ENCODE measurements at regions not wholly inside any gene's neighbourhood (a gene's known extent, or its start where the extent isn't known, plus 50 kb on each side); places are given as distances from the start of the nearest gene placed in this dataset.
A peak's percentile ranks its signal among the peaks of the same experiment; 100 is the strongest.

DNA sequence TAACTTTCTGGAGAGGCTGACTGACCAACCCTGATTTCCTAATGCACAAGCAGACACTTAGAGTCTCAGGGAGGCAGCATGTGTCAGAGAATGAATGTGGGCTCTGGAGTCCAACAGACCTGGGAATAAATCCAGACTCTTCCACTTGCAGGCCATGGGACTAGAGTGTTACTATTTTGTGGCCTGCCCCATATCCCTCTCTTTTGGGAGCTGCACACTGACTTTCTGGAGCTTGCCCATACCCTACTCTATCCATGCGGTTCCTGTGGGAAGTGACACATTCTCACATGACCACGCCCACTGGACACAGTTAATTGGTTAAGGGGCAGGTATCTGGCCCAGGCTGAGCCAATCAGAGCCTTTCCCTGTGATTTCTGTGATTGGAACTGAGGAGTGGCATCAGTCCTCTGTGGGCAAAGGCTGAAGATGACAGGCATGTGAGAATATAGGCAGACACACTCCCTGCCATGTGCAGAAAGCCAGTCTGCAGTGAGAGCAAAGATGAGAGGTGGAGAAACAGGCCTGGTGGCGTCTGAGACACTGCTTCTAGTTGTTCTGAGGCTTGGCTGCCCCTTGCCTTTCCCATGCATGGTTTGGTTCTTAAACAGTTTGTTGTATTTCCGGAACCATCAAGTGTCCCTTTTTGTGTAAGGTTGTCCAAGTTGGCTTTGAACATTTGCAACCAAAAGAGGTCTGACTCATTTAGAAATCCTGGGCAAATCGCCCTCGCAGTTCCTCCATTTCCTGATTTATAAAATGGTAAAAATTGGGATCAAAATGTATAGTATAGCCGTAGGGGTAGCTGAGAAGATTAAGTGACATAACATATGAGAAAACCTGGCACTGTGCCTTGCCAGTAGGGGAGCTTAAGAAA lies 125.6 kb downstream of the CDC5L start:
- Histone ChIP-seq H3K36me3 (ENCODE audit: insufficient read depth, low read length) (no peaks in the 10 kb centered on the region), H3K9me3 (ENCODE audit: control insufficient read depth in 1 of 2, low read length in 2 of 2) (no peaks in the 10 kb centered on the region), H3K27me3 (ENCODE audit: insufficient read depth, low read length) (no peaks in the 10 kb centered on the region), H3K4me3 (ENCODE audit: low read length in 2 of 2) (no peak overlapping the region), H3K27ac (ENCODE audit: low read depth, low read length) (no peak overlapping the region), H3K4me1 (ENCODE audit: insufficient read depth, low read length) (no peaks in the 10 kb centered on the region)
- H3K27me3 Mint-ChIP-seq, result peaks cover 2 to 5% of the 10 kb centered on the region in 2 donors
- H3K9me3 Mint-ChIP-seq, result peaks cover 0 to 7% (median under 1%) of the 10 kb centered on the region in 8 donors
- no peaks in the 10 kb centered on the region for H3K36me3 Mint-ChIP-seq
- DNase-seq, result no peak
- H3K27ac Mint-ChIP-seq, result no peak overlapping the region
- H3K4me3 Mint-ChIP-seq, result no peak overlapping the region
- intact Hi-C loops (cut with micrococcal nuclease), result no loop called here
- ChIA-PET CTCF (ENCODE audit: partially characterized antibody) (no interaction called here), POLR2A (ENCODE audit: partially characterized antibody) (no interaction called here)
- no peaks in the 10 kb centered on the region for H3K4me1 Mint-ChIP-seq

DNA sequence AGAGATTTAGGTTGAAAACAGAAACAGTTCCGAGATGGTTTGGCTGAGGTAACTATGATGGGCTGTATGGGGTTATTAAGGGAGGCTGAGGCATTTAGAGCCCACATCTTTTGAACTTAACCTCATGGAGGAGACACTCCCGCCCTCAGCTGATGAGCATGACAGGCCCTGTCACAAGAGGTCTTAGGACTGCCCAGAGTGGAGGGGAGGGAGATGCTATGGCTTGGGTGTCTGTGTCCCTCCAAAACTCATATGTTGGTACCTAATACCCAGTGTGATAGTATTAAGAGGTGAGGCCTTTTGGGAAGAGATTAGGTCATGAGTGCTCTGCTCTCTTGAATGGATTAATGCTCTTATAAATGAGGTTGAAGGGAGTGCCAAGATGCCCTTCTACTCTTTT lies 126.6 kb downstream of the CDC5L start:
- POLR2A ChIA-PET (ENCODE audit: partially characterized antibody), result no interaction called here
- no peak for DNase-seq
- no peaks in the 10 kb centered on the region for H3K36me3 Mint-ChIP-seq
- H3K9me3 Mint-ChIP-seq, result peaks cover 4 to 16% (median 9%) of the 10 kb centered on the region in 8 donors
- no peak overlapping the region for H3K27ac Mint-ChIP-seq
- peaks cover 1 to 7% of the 10 kb centered on the region in 2 donors for H3K27me3 Mint-ChIP-seq
- H3K27me3 ChIP-seq (ENCODE audit: insufficient read depth, low read length), result no peaks in the 10 kb centered on the region
- H3K4me3 ChIP-seq (ENCODE audit: low read length in 2 of 2), result no peak overlapping the region
- H3K4me1 Mint-ChIP-seq, result no peaks in the 10 kb centered on the region
- no peaks in the 10 kb centered on the region for H3K9me3 ChIP-seq (ENCODE audit: control insufficient read depth in 1 of 2, low read length in 2 of 2)
- intact Hi-C loops (cut with micrococcal nuclease), result no loop called here
- H3K36me3 ChIP-seq (ENCODE audit: insufficient read depth, low read length), result no peaks in the 10 kb centered on the region
- H3K4me3 Mint-ChIP-seq, result no peak overlapping the region
- H3K4me1 ChIP-seq (ENCODE audit: insufficient read depth, low read length), result no peaks in the 10 kb centered on the region
- CTCF ChIA-PET (ENCODE audit: partially characterized antibody), result no interaction called here
- no peak overlapping the region for H3K27ac ChIP-seq (ENCODE audit: low read depth, low read length)

DNA sequence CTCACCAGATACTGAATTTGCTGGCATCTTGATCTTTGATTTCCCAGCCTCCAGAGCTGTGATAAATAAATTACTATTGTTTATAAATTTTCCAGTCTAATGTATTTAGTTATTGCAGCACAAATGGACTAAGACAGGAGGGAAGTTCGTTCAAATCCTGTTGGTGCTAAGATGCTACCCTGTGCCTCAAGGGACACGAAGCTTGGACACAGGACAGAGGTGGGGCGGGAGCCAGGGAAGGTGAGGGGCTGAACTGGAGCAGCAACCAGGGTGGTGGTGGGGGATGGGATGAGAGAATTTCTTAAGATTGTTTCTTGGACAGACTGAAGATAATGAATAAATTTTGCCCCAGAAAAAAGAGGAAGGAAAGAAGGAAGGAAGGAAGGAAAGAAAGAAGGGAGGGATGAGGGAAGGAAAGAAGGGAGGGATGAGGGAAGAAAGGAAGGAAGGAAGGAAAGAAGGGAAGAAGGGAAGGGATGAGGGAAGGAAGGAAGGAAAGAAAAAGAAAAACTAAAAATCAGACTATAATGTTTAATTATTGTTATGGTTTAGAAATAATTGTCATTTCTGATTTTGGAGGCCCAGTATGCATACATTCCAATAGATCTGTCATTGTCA lies 127.2 kb downstream of the CDC5L start:
- no peaks in the 10 kb centered on the region for H3K9me3 ChIP-seq (ENCODE audit: control insufficient read depth in 1 of 2, low read length in 2 of 2)
- CTCF ChIA-PET (ENCODE audit: partially characterized antibody), result no interaction called here
- no peak overlapping the region for H3K27ac Mint-ChIP-seq

GRCh38 chr6:44522871-44523270 lies 135.4 kb downstream of the CDC5L start:
- H3K27ac Mint-ChIP-seq, result no peak overlapping the region
- ChIA-PET CTCF (ENCODE audit: partially characterized antibody) (no interaction called here), POLR2A (ENCODE audit: partially characterized antibody) (no interaction called here)
- H3K4me1 Mint-ChIP-seq, result peaks cover under 1 to 16% (median 6%) of the 10 kb centered on the region in 4 donors
- peaks cover 7 to 46% (median 25%) of the 10 kb centered on the region in 8 donors for H3K9me3 Mint-ChIP-seq
- intact Hi-C loops (cut with micrococcal nuclease), result no loop called here
- peaks cover 6 to 10% of the 10 kb centered on the region in 2 donors for H3K36me3 Mint-ChIP-seq
- H3K36me3 ChIP-seq (ENCODE audit: insufficient read depth, low read length), result no peaks in the 10 kb centered on the region
- peaks cover 6 to 12% of the 10 kb centered on the region in 2 donors for H3K27me3 Mint-ChIP-seq
- DNase-seq, result no peak
- H3K4me3 Mint-ChIP-seq, result no peak overlapping the region
- no peak overlapping the region for H3K27ac ChIP-seq (ENCODE audit: low read depth, low read length)
- no peaks in the 10 kb centered on the region for H3K4me1 ChIP-seq (ENCODE audit: insufficient read depth, low read length)
- no peak overlapping the region for H3K4me3 ChIP-seq (ENCODE audit: low read length in 2 of 2)
- H3K9me3 ChIP-seq (ENCODE audit: control insufficient read depth in 1 of 2, low read length in 2 of 2), result no peaks in the 10 kb centered on the region
- H3K27me3 ChIP-seq (ENCODE audit: insufficient read depth, low read length), result peaks cover 3% of the 10 kb centered on the region

More for the DNA sequence above, 127.2 kb downstream of the CDC5L start:
- DNase-seq, result no peak
- H3K36me3 ChIP-seq (ENCODE audit: insufficient read depth, low read length), result no peaks in the 10 kb centered on the region
- Mint-ChIP-seq H3K36me3 (no peaks in the 10 kb centered on the region), H3K27me3 (peaks cover 0 to 6% of the 10 kb centered on the region in 2 donors), H3K9me3 (peaks cover 4 to 19% (median 12%) of the 10 kb centered on the region in 8 donors), H3K4me1 (no peaks in the 10 kb centered on the region), H3K4me3 (no peak overlapping the region)
- POLR2A ChIA-PET (ENCODE audit: partially characterized antibody), result no interaction called here
- H3K27ac ChIP-seq (ENCODE audit: low read depth, low read length), result no peak overlapping the region
- no peaks in the 10 kb centered on the region for H3K27me3 ChIP-seq (ENCODE audit: insufficient read depth, low read length)
- intact Hi-C loops (cut with micrococcal nuclease), result no loop called here
- H3K4me1 ChIP-seq (ENCODE audit: insufficient read depth, low read length), result no peaks in the 10 kb centered on the region
- H3K4me3 ChIP-seq (ENCODE audit: low read length in 2 of 2), result no peak overlapping the region

- Histone ChIP-seq H3K9me3 (ENCODE audit: control insufficient read depth in 1 of 2, low read length in 2 of 2) (no peaks in the 10 kb centered on the region), H3K27ac (ENCODE audit: low read depth, low read length) (no peak overlapping the region), H3K4me1 (ENCODE audit: insufficient read depth, low read length) (no peaks in the 10 kb centered on the region), H3K4me3 (ENCODE audit: low read length in 2 of 2) (no peak overlapping the region), H3K36me3 (ENCODE audit: insufficient read depth, low read length) (no peaks in the 10 kb centered on the region), H3K27me3 (ENCODE audit: insufficient read depth, low read length) (peaks cover 3% of the 10 kb centered on the region)
- DNase-seq, result no peak
- ChIA-PET POLR2A (ENCODE audit: partially characterized antibody) (no interaction called here), CTCF (ENCODE audit: partially characterized antibody) (no interaction called here)
- peak overlapping the region in 3 of 7 donors; percentile 53 to 66 (median 62) for H3K27ac Mint-ChIP-seq
- peaks cover 5 to 28% (median 15%) of the 10 kb centered on the region in 8 donors for H3K9me3 Mint-ChIP-seq
- peak overlapping the region in 5 of 8 donors; percentile 14 to 63 (median 55) for H3K4me3 Mint-ChIP-seq
- H3K27me3 Mint-ChIP-seq, result peaks cover 5 to 16% of the 10 kb centered on the region in 2 donors
- peaks cover 1 to 19% (median 6%) of the 10 kb centered on the region in 4 donors for H3K4me1 Mint-ChIP-seq
- H3K36me3 Mint-ChIP-seq, result peaks cover 6 to 10% of the 10 kb centered on the region in 2 donors
- intact Hi-C loops (cut with micrococcal nuclease), result no loop called here
These were observed 137.1 kb downstream of the CDC5L start for GRCh38 chr6:44524476-44525227.

DNA sequence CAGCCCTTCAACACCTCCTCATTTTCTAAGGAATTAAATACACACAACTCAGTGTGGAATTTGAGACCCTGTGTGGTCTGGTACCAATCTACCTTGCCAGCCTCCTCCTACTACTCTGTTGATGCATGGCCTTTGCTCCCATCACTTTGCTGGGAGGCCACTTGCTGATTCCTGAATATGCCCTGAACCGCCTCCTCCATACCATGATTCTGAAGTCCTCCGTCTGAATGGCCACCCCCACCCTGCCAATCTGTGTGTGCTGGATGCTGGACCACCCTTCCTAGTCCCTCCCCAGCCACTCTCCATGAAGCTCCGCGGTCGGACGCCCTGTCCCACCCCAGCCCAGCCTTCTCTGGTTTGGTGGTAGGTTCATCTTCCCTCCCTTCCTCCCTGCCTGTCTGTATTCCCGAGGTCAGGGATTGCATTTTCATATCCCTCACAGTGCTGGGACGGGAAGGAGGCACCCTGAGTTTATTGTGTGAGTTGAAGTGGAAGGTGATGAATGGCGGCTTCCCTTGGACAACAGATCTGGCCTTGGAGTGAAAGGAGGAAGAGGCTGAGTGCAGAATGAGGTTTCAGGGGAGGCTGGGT lies 138.3 kb downstream of the CDC5L start:
- DNase-seq, result no peak
- Histone ChIP-seq H3K9me3 (ENCODE audit: control insufficient read depth in 1 of 2, low read length in 2 of 2) (no peaks in the 10 kb centered on the region), H3K4me1 (ENCODE audit: insufficient read depth, low read length) (no peaks in the 10 kb centered on the region), H3K27ac (ENCODE audit: low read depth, low read length) (no peak overlapping the region), H3K4me3 (ENCODE audit: low read length in 2 of 2) (no peak overlapping the region), H3K36me3 (ENCODE audit: insufficient read depth, low read length) (no peaks in the 10 kb centered on the region), H3K27me3 (ENCODE audit: insufficient read depth, low read length) (peaks cover 3% of the 10 kb centered on the region)
- H3K27ac Mint-ChIP-seq, result no peak overlapping the region
- peaks cover 5 to 20% (median 13%) of the 10 kb centered on the region in 8 donors for H3K9me3 Mint-ChIP-seq
- peaks cover 6 to 10% of the 10 kb centered on the region in 2 donors for H3K36me3 Mint-ChIP-seq
- intact Hi-C loops (cut with micrococcal nuclease), result no loop called here
- POLR2A ChIA-PET (ENCODE audit: partially characterized antibody), result no interaction called here
- peak overlapping the region in 2 of 8 donors; percentile 5 to 55 for H3K4me3 Mint-ChIP-seq
- H3K4me1 Mint-ChIP-seq, result peaks cover 1 to 19% (median 6%) of the 10 kb centered on the region in 4 donors
- CTCF ChIA-PET (ENCODE audit: partially characterized antibody), result no interaction called here
- H3K27me3 Mint-ChIP-seq, result peaks cover 3 to 16% of the 10 kb centered on the region in 2 donors

- no peaks in the 10 kb centered on the region for H3K4me1 ChIP-seq (ENCODE audit: insufficient read depth, low read length)
- POLR2A ChIA-PET (ENCODE audit: partially characterized antibody), result no interaction called here
These were observed 139.7 kb downstream of the CDC5L start for GRCh38 chr6:44527181-44527580.

More at GRCh38 chr6:44527181-44527580, 139.7 kb downstream of the CDC5L start:
- no peak overlapping the region for H3K27ac Mint-ChIP-seq
- peaks cover 0 to 7% (median 2%) of the 10 kb centered on the region in 8 donors for H3K9me3 Mint-ChIP-seq
- no peak for DNase-seq
- Histone ChIP-seq H3K4me3 (ENCODE audit: low read length in 2 of 2) (no peak overlapping the region), H3K27ac (ENCODE audit: low read depth, low read length) (no peak overlapping the region), H3K9me3 (ENCODE audit: control insufficient read depth in 1 of 2, low read length in 2 of 2) (no peaks in the 10 kb centered on the region), H3K27me3 (ENCODE audit: insufficient read depth, low read length) (peaks cover 3% of the 10 kb centered on the region), H3K36me3 (ENCODE audit: insufficient read depth, low read length) (no peaks in the 10 kb centered on the region)
- H3K36me3 Mint-ChIP-seq, result no peaks in the 10 kb centered on the region
- H3K27me3 Mint-ChIP-seq, result peaks cover 1 to 16% of the 10 kb centered on the region in 2 donors
- intact Hi-C loops (cut with micrococcal nuclease), result no loop called here
- peaks cover 1 to 19% (median 6%) of the 10 kb centered on the region in 4 donors for H3K4me1 Mint-ChIP-seq
- CTCF ChIA-PET (ENCODE audit: partially characterized antibody), result no interaction called here
- H3K4me3 Mint-ChIP-seq, result no peak overlapping the region
